ENCODE measurements at regions not wholly inside any gene's neighbourhood (a gene's known extent, or its start where the extent isn't known, plus 50 kb on each side); places are given as distances from the start of the nearest gene placed in this dataset.
A peak's percentile ranks its signal among the peaks of the same experiment; 100 is the strongest.

DNA sequence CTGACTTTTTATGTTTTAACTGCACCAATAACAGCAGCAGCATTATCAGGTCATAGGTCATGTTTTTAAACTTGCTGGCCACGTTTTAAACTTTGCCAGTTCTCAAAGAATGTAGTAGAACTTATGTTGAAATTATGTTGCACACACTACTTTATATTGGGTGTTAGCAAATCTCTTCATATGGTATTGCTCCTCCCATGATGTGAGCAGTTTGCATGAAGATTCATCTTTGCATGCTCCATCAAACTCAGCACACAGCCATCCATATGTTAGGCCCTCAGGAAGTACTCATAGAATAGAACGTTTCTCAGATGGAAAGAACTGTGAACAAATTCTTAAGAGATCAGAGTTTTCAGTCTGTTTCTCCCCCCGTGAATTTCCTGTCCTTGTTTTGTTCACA, 128.6 kb upstream of the MAP9 start:
- TF ChIP-seq, protein P1, sequence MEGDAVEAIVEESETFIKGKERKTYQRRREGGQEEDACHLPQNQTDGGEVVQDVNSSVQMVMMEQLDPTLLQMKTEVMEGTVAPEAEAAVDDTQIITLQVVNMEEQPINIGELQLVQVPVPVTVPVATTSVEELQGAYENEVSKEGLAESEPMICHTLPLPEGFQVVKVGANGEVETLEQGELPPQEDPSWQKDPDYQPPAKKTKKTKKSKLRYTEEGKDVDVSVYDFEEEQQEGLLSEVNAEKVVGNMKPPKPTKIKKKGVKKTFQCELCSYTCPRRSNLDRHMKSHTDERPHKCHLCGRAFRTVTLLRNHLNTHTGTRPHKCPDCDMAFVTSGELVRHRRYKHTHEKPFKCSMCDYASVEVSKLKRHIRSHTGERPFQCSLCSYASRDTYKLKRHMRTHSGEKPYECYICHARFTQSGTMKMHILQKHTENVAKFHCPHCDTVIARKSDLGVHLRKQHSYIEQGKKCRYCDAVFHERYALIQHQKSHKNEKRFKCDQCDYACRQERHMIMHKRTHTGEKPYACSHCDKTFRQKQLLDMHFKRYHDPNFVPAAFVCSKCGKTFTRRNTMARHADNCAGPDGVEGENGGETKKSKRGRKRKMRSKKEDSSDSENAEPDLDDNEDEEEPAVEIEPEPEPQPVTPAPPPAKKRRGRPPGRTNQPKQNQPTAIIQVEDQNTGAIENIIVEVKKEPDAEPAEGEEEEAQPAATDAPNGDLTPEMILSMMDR (conservative IDR thresholded peaks at IDR 0.05), result no peak
- Histone ChIP-seq H3K18ac (ENCODE audit: insufficient read length, low read depth, low read length) (no peak overlapping the region), H2BK5ac (ENCODE audit: insufficient read length, low read length) (no peak overlapping the region), H2AK5ac (ENCODE audit: insufficient read length, low read length) (no peak overlapping the region), H3K9me3 (ENCODE audit: control insufficient read depth, low read depth, low read length) (no peaks in the 10 kb centered on the region), H3K79me2 (ENCODE audit: insufficient read depth, low read length) (no peaks in the 10 kb centered on the region), H4K20me1 (ENCODE audit: control insufficient read depth, insufficient read depth, insufficient read length) (no peaks in the 10 kb centered on the region), H3T11ph (ENCODE audit: low read length) (no peak overlapping the region), H3K4me2 (ENCODE audit: insufficient read depth, insufficient read length, low read length) (no peak overlapping the region), H3K4ac (ENCODE audit: low read depth, low read length) (no peak overlapping the region), H4K8ac (replicated peaks; ENCODE audit: insufficient read length, low read depth, low read length) (no peak overlapping the region), H3K56ac (ENCODE audit: insufficient read length, low read depth, low read length) (no peak overlapping the region), H3K9ac (ENCODE audit: extremely low read depth, insufficient read length, low read length) (no peak overlapping the region), H4K5ac (ENCODE audit: insufficient read length, low read depth, low read length) (no peak overlapping the region), H2BK12ac (ENCODE audit: insufficient read length, low read depth, low read length) (no peak overlapping the region), H3K23me2 (ENCODE audit: insufficient read length, low read depth, low read length, poor library complexity, severe bottlenecking) (no peaks in the 10 kb centered on the region), H2BK15ac (ENCODE audit: low read depth, low read length) (no peak overlapping the region), H3K27me3 (ENCODE audit: insufficient read depth, low read length) (no peaks in the 10 kb centered on the region), H3K23ac (ENCODE audit: insufficient read length, low read depth, low read length) (no peak overlapping the region), H3K14ac (ENCODE audit: insufficient read depth, low read length) (no peak overlapping the region), H2AFZ (ENCODE audit: low read length) (no peak overlapping the region), H2BK120ac (ENCODE audit: low read depth, low read length, poor library complexity, severe bottlenecking) (no peak overlapping the region), H4K91ac (ENCODE audit: insufficient read length, low read depth, low read length) (no peak overlapping the region), H3K79me1 (ENCODE audit: insufficient read depth, low read depth, low read length, poor library complexity, severe bottlenecking) (no peaks in the 10 kb centered on the region), H2BK20ac (ENCODE audit: low read depth, low read length, poor library complexity, severe bottlenecking) (no peak overlapping the region), H3K27ac (ENCODE audit: insufficient read length, low read depth, low read length) (no peak overlapping the region), H3K4me1 (ENCODE audit: insufficient read depth, low read length) (peaks cover 7% of the 10 kb centered on the region; the same call in 1 of the 2 replicates)
- H3K4me1 Mint-ChIP-seq, result peaks cover 11 to 15% of the 10 kb centered on the region in 2 experiments
- H3K27me3 Mint-ChIP-seq (ENCODE audit: low read depth), result no peaks in the 10 kb centered on the region; the same call in 1 of the 2 replicates
- H3K36me3 Mint-ChIP-seq (ENCODE audit: insufficient read depth in 1 of 3, low read depth in 3 of 3), result no peaks in the 10 kb centered on the region
- H3K9me3 Mint-ChIP-seq, result peaks cover 0 to 3% of the 10 kb centered on the region in 2 experiments; a peak in 1 of 5 replicates
- WGBS (ENCODE audit: extremely low coverage, insufficient read length, low lambda C conversion rate), result no CpG with 5 or more reads among the region's 3 CpGs
- H3K27ac Mint-ChIP-seq, result peak overlapping the region in 2 of 3 experiments; percentile 60 to 65; a peak in 2 of 7 replicates
- DNase-seq, result no peak
- H3K4me3 Mint-ChIP-seq, result no peak overlapping the region

Measured in H9 (cell line).